Peyer's patch (tissue), 4 donors: ENCODE measurements at regions not wholly inside any gene's neighbourhood (a gene's known extent, or its start where the extent isn't known, plus 50 kb on each side); places are given as distances from the start of the nearest gene placed in this dataset.

Source experiments
- CTCF ChIP-seq, 6 experiments: fragments of 450-650 bp in 4 of 6; fragments of 200-600 bp in 2 of 6; sonication (generic) in 1 of 6; IDR thresholded peaks; one replicate each; pipeline ENCODE4 v1.5.1; 2017 to 2019; ENCODE audit warnings: antibody characterized with exemption in 6 of 6, mild to moderate bottlenecking in 3 of 6, moderate library complexity in 1 of 6
- POLR2A ChIP-seq, 2 donors: fragments of 450-650 bp; IDR thresholded peaks; one replicate each; pipeline ENCODE4 v1.5.1; 2017; ENCODE audit warnings: antibody characterized with exemption in 2 of 2, mild to moderate bottlenecking in 2 of 2, moderate library complexity in 2 of 2

GRCh38 chr6:22056398-22056797 is 240.4 kb downstream of the PRL start:
- TF ChIP-seq CTCF (IDR thresholded peaks at IDR 0.05) (no peak), POLR2A (IDR thresholded peaks at IDR 0.05) (no peak)
